Fibroblast of skin of right quadriceps (primary cell): ENCODE measurements at regions not wholly inside any gene's neighbourhood (a gene's known extent, or its start where the extent isn't known, plus 50 kb on each side); places are given as distances from the start of the nearest gene placed in this dataset.
A peak's percentile ranks its signal among the peaks of the same experiment; 100 is the strongest.

Experiments used
- DNase-seq: peaks from one replicate; pipeline ENCODE4 v3.0.0-alpha.2; 2013

GRCh38 chr2:223399357-223399957 lies 202.7 kb downstream of the SCG2 start:
- no peak for DNase-seq

GRCh38 chr2:223404616-223405015 lies 197.5 kb downstream of the SCG2 start:
- no peak for DNase-seq

DNA sequence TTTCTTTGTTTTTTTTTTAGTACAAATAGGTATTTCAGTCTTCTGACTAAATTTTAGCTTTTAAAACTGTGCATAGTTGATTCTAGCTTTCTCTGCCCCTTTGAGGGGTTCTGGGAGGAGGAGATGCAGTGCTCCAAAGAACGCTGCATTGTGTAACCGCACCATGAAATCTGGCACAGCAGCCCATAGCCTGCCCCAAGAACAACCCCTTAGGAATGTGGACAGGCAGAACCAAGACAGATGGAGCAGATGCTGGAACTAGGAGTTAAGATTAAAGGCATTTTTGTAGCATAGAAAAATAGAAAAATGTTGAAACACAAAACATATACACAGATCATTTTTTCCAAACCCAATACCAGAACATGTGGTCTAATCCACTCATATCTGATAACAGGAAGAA lies 187.5 kb downstream of the SCG2 start:
- peak; percentile 47 for DNase-seq

- no peak for DNase-seq
Measured at GRCh38 chr2:223415071-223415470, 187.1 kb downstream of the SCG2 start.

GRCh38 chr2:223416815-223417610 lies 185.1 kb downstream of the SCG2 start:
- no peak for DNase-seq

DNA sequence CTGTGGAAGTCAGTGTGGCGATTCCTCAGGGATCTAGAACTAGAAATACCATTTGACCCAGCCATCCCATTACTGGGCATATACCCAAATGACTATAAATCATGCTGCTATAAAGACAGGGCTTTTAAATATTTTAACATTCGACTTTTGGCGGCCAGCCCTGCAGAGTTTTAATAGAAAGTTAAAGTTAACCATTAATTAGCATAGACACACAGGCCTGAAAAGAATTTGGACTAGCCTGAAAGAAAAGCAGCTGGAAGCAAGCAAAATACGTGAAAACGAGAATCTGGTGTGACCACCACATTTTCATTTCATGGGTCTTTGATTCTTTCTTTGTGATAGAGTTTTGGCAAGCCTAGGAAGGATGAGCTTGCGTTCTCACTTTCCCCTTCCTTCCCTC lies 184.0 kb downstream of the SCG2 start:
- DNase-seq, result peak; percentile 7

DNA sequence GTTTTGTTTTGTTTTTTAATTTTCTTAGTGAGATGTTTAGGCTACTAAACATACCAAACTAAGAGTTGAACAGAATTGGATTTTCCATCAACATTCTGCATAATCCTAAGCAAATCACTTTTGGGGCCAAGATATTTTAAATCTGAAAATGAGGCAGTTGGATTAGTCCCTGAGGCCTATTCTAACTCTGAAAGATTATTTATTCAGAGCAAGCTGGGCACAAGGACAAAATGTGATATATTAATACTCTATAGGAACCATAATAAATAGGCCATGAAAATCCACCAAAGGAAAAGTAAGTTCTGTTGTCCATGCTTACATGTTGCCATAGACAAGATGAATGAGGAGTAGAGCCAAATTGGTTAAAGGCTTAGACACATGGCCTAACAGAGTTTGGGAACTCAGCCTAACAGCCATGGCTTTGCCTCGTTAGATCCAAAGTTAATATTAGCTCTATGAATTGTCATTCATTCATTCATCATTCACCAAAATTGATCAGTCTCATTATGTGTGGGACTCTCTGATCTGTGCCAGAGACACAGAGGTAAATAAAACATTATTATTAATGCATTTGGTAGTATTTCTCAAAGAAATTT lies 183.5 kb downstream of the SCG2 start:
- no peak for DNase-seq

DNA sequence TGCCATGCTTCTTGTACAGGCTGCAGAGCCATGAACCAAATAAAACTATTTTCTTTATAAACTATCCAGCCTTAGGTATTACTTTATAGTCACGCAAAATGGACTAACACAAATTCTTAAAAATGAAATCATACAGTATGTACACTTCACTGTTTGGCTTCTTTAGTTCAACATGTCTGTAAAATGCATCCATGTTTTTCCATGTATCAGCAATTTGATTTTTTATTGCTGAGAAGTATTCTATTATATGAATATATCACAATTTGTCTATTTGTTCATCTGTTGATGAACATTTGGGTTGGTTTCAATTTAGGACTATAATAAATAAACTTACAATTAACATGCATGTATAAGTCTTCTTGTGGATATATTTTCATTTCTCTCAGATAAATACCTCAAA lies 182.1 kb downstream of the SCG2 start:
- no peak for DNase-seq

DNA sequence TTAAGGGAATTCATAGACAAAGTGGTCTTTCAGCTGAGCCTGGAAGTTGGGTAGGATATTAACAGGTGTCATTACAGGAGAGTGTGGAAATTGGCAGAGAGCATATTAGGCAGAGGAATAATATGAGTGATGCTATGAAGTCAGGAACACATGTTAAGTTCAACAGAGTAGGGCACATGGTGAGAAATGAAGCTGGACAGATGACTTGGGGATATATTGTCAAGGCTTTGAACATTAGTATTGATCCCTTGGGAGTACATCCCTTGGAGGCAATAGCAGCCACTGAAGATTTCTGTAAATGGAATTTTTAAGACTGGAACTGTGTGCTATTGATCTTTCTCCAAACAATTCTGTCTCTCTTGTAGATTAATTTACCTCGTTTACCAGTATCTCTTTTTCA lies 170.7 kb downstream of the SCG2 start:
- no peak for DNase-seq

GRCh38 chr2:223433461-223433860 lies 168.7 kb downstream of the SCG2 start:
- DNase-seq, result no peak

DNA sequence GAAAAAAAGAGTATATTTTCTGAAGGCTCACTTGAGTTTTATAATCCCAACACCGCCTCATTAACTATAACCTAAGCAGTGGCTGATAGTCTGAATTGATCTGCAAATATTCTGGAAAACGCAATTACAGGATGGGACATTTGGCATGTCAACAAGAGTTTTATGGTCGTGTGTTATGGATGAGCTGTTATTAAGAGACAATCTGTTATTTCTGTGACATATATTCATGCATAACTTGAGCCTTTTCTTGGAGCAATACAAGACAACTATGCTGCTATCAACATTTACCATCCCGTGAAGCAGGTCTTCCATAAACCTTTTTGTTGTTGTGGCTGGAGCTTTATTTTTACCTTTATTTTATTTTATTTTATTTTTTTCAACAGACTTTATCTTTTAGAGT lies 164.4 kb downstream of the SCG2 start:
- DNase-seq, result no peak

DNA sequence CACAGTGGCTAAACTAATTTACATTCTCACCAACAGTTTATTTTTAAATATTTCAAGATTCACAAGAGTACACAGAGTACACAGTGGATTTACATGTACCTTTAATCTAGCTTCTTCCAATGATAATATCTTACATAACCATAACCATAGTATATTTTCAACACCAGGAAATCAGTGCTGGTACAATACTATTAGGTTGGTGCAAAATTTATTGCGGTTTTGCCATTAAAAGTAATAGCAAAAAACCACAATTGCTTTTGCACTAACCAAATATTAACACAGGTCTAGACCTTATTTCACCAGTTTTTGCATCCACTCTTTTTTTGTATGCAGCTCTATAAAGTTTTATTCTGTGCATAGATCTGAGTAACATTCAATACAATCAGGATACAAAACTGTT lies 163.0 kb downstream of the SCG2 start:
- DNase-seq, result no peak

DNA sequence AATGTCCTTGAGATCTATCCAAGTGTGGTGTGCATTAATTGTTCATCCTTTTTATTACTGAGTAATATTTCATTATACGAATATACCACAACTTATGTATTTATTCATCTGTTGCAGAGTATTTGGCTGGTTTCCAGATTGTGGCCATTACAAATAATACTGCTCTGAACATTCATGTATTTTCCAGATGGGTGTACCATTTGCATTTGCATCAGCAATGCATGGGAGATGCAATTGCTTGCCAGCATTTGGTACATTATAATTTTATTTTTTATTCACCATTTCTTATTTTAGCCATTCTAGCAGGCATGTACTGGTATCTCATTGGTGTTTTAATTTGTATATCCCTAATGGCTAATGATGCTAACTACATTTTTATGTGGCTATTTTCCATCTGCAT lies 162.4 kb downstream of the SCG2 start:
- DNase-seq, result no peak

- DNase-seq, result peak; percentile 21
Measured at GRCh38 chr2:223442847-223443246, 159.3 kb downstream of the SCG2 start.

DNA sequence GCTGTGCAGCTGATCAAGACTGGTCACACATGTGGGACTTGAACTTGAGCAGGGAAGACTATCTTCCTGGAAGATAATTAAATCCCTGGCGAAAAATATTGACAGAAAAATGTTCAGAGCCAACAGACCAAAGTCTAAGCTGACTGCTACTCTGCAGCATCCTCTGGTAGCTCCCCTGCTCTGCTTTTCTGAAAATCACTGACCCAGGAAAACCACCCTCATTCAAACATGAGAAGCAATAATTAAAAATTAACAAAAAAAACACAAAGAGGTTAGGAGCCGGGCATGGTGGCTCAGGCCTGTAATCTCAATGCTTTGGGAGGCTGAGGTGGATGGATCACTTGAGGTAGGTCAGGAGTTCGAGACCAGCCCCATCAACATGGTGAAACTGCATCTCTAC lies 151.9 kb downstream of the SCG2 start:
- DNase-seq, result no peak

DNA sequence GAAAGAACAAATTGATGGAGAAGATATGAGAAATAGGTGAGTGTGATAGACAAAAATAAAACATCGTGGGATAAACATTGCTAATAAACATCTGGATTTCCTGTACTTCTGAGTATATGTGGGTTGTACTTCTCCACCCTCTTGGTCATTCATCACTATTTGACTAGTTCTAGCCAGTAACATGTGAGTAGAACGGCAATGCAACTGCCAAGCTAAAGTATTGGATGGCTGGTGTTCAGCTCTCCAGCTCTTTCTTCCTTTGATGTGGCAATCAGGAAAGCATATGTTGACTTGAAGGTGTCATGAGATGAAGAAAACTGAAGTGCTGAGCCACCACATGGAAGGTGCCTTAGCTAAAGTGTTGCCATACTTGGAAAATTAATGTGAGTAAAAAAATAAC lies 144.9 kb downstream of the SCG2 start:
- no peak for DNase-seq

DNA sequence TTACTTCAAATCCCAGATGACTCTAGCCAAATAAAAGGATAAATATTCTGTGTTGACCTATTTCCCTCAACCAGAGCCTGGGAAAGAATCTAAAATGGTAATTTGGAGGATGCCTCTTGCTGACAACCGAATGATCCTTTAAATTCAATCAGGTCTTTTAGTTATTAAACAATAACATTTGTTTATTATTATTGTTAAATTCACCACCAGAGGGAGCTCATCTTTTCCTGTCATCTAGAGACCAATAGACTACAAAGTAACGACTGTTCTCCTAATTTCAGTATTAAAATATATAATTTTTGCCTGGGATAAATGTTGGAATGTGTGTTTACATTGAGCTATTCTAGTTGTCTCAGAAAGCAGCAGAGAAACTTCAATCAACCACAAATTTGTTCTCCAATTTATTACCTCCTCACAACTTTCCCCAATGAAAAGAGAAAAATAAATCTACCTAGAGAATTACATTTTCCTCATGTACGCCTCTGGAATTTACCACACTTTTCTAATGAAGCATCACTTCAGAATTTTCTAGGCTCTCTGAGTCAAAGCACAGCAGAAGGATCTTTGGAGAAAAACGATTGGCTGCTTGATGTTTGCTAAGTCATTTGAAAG lies 142.7 kb downstream of the SCG2 start:
- no peak for DNase-seq

DNA sequence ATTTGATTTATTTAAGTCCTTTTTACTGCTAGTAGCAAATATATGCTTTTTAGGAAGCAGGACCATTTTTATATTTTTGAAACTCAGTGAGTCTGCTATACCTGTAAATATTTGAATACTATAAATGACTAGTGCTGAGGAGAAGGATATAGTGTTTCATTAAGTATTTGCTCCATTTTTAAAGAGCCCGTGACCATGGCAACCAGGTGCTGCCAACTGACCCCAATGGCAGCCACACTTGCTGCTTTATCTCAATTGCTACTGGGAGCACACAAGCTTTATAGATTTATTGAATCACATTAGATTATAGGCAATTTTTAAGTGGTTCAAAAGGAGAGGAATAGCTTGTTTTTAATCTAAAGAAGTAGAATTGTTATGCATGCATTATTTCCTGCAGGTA lies 142.0 kb downstream of the SCG2 start:
- DNase-seq, result no peak

- peak; percentile 73 for DNase-seq
Measured at GRCh38 chr2:223460774-223461211, 141.4 kb downstream of the SCG2 start.

DNA sequence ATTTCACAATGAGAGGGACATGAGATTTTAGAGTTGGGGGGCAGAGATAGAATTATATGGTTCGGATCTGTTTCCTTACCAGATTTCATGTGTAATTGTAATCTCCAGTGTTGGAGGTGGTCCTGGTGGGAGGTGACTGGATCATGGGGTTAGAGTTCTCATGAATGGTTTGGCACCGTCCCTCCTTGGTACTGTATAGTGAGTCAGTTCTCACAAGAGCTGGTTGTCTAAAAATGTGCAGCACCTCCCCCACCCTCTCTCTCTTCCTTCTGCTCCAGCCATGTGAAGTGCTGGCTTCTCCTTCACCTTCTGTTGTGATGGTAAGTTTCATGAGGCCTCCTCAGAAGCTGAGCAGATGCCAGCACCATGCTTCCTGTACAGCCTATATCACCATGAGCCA lies 138.1 kb downstream of the SCG2 start:
- no peak for DNase-seq

- DNase-seq, result peak; percentile 90
Measured at GRCh38 chr2:223465793-223466192, 136.4 kb downstream of the SCG2 start.

DNA sequence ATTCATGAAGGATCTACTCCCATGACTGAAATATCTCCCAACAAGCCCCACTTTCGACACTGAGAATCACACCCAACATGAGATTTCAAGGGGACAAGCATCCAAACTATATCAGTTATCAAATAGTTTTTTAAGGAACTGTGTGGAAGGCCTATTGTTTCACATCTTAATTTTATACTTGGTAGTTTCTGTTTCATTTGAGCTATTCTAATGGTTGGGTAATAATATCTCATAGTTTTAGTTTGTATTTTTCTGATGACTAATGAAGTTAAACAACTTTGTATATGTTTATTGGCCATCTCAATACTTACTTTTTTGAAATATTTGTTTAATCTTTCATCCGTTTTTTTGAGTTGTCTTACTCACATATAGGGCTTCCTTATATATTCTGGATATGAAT lies 135.0 kb downstream of the SCG2 start:
- DNase-seq, result no peak

DNA sequence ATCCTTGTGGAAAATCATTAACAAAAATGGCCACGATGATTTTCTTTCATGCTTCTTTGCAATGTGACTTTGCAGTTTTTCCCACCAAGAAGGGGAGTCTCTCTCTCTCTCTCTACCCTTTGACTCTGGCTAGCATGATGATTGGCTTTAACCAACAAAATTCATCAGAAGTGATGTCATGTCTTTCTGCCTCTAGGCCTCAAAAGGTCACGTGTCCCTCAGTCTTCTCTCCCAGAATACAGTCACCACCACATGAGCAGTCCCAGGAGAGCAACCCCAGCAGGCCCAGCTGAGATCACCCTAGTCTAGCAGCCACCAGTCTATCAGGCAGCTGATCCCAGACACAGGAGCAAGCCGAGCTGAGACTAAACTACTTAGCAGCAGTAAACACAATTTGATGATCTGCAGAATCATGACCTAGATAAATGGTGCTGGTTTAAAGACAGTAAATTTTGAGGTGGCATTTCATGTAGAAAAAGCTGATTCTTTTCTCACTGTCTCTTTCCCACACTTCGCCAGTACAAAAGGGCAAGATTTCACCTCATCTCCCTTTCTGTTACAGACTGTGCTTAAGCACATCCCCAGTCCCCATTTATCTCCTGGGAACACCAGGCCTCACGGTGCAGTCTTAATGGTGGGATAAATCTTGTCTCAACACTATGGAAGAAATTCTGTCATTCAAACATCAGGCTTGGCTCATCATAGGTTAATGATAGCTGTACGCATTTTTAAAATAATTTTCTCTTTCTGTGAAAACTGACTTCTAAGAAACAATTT lies 132.7 kb downstream of the SCG2 start:
- peak; percentile 62 for DNase-seq
